Activated naive CD4-positive, alpha-beta T cell (primary cell): ENCODE measurements at regions not wholly inside any gene's neighbourhood (a gene's known extent, or its start where the extent isn't known, plus 50 kb on each side); places are given as distances from the start of the nearest gene placed in this dataset.
"Not testable (repeated sequence)": the region's sequence is repeated elsewhere in the genome, so short reads cannot be mapped to it uniquely, and the experiment has no call there.

Experiments
- DNase-seq, 4 experiments: peaks; one replicate each; lab custom pipeline; 2025; lab: John Stamatoyannopoulos, UW

GRCh38 chr13:24995225-24995804 is 100.6 kb upstream of the PABPC3 start:
- DNase-seq = peak in 2 of 4 experiments; percentile 2 to 10

- DNase-seq = no peak
These were observed 98.5 kb upstream of the PABPC3 start for GRCh38 chr13:24997367-24997967.

GRCh38 chr13:24998433-24998832 is 97.5 kb upstream of the PABPC3 start:
- DNase-seq = no peak

GRCh38 chr13:25001476-25002206 is 94.3 kb upstream of the PABPC3 start:
- DNase-seq = no peak

- DNase-seq = not testable (repeated sequence)
These were observed 93.6 kb upstream of the PABPC3 start for GRCh38 chr13:25002311-25002710.

GRCh38 chr13:25004489-25004888 is 91.4 kb upstream of the PABPC3 start:
- DNase-seq = not testable (repeated sequence)

- not testable (repeated sequence) for DNase-seq
These were observed 90.9 kb upstream of the PABPC3 start for GRCh38 chr13:25005050-25005497.

GRCh38 chr13:25007389-25007788 is 88.5 kb upstream of the PABPC3 start:
- not testable (repeated sequence) for DNase-seq

GRCh38 chr13:25014398-25014973 is 81.5 kb upstream of the PABPC3 start:
- DNase-seq = not testable (repeated sequence)

- DNase-seq = not testable (repeated sequence)
These were observed 78.8 kb upstream of the PABPC3 start for GRCh38 chr13:25017176-25017575.

- DNase-seq = not testable (repeated sequence)
These were observed 77.9 kb upstream of the PABPC3 start for GRCh38 chr13:25017808-25018728.

- DNase-seq = no peak
These were observed 77.2 kb upstream of the PABPC3 start for GRCh38 chr13:25018729-25019115.

- not testable (repeated sequence) for DNase-seq
These were observed 76.2 kb upstream of the PABPC3 start for GRCh38 chr13:25019741-25020140.

- DNase-seq = no peak
These were observed 71.8 kb upstream of the PABPC3 start for GRCh38 chr13:25024175-25024574.

- DNase-seq = no peak
These were observed 63.8 kb upstream of the PABPC3 start for GRCh38 chr13:25032160-25032559.

GRCh38 chr13:25034173-25034572 is 61.8 kb upstream of the PABPC3 start:
- DNase-seq = no peak

GRCh38 chr13:25037057-25037813 is 58.7 kb upstream of the PABPC3 start:
- DNase-seq = peak in 1 of 4 experiments; percentile 5

- no peak for DNase-seq
These were observed 53.6 kb upstream of the PABPC3 start for GRCh38 chr13:25042151-25042865.

GRCh38 chr13:25044071-25044470 is 51.9 kb upstream of the PABPC3 start:
- no peak for DNase-seq
